HG03045 (cell line): ENCODE measurements at regions not wholly inside any gene's neighbourhood (a gene's known extent, or its start where the extent isn't known, plus 50 kb on each side); places are given as distances from the start of the nearest gene placed in this dataset.
"Not testable (repeated sequence)": the region's sequence is repeated elsewhere in the genome, so short reads cannot be mapped to it uniquely, and the experiment has no call there.

ENCODE experiments used
- ATAC-seq: cut with Tn5 transposase; IDR thresholded peaks from one replicate; pipeline ENCODE4 v1.9.1; 2021; ENCODE audit warnings: mild to moderate bottlenecking, moderate library complexity; ENCODE audit not compliant: unreplicated experiment

GRCh38 chr17:27200476-27200875 is 93.4 kb upstream of the WSB1 start:
- ATAC-seq, result no peak

GRCh38 chr17:27203241-27203640 is 90.7 kb upstream of the WSB1 start:
- no peak for ATAC-seq

- ATAC-seq, result no peak
These were observed 87.5 kb upstream of the WSB1 start for GRCh38 chr17:27206447-27206846.

GRCh38 chr17:27207073-27207513 is 86.8 kb upstream of the WSB1 start:
- ATAC-seq, result no peak

GRCh38 chr17:27208370-27208769 is 85.5 kb upstream of the WSB1 start:
- not testable (repeated sequence) for ATAC-seq

GRCh38 chr17:27209316-27209715 is 84.6 kb upstream of the WSB1 start:
- ATAC-seq, result no peak

GRCh38 chr17:27210809-27211208 is 83.1 kb upstream of the WSB1 start:
- ATAC-seq, result not testable (repeated sequence)

GRCh38 chr17:27216836-27217235 is 77.1 kb upstream of the WSB1 start:
- ATAC-seq, result no peak

- peak; percentile 80 for ATAC-seq
These were observed 76.3 kb upstream of the WSB1 start for GRCh38 chr17:27217631-27218030.

GRCh38 chr17:27218041-27218440 is 75.9 kb upstream of the WSB1 start:
- no peak for ATAC-seq

- ATAC-seq, result peak; percentile 68
These were observed 75.0 kb upstream of the WSB1 start for GRCh38 chr17:27218719-27219488.

- no peak for ATAC-seq
These were observed 71.4 kb upstream of the WSB1 start for GRCh38 chr17:27222515-27222914.

GRCh38 chr17:27224526-27225315 is 69.2 kb upstream of the WSB1 start:
- ATAC-seq, result no peak

- ATAC-seq, result no peak
These were observed 67.2 kb upstream of the WSB1 start for GRCh38 chr17:27226611-27227230.

GRCh38 chr17:27230996-27231395 is 62.9 kb upstream of the WSB1 start:
- ATAC-seq, result no peak

- no peak for ATAC-seq
These were observed 61.6 kb upstream of the WSB1 start for GRCh38 chr17:27232328-27232727.

GRCh38 chr17:27233059-27233458 is 60.9 kb upstream of the WSB1 start:
- ATAC-seq, result no peak

- ATAC-seq, result no peak
These were observed 60.1 kb upstream of the WSB1 start for GRCh38 chr17:27233776-27234175.

- ATAC-seq, result no peak
These were observed 57.1 kb upstream of the WSB1 start for GRCh38 chr17:27236717-27237315.

- no peak for ATAC-seq
These were observed 56.0 kb upstream of the WSB1 start for GRCh38 chr17:27237890-27238289.

GRCh38 chr17:27239046-27239445 is 54.9 kb upstream of the WSB1 start:
- peak; percentile 42 for ATAC-seq
